Tibial artery (tissue), 4 donors: ENCODE measurements at regions not wholly inside any gene's neighbourhood (a gene's known extent, or its start where the extent isn't known, plus 50 kb on each side); places are given as distances from the start of the nearest gene placed in this dataset.
"Not testable (repeated sequence)": the region's sequence is repeated elsewhere in the genome, so short reads cannot be mapped to it uniquely, and the experiment has no call there.

ENCODE experiments used
- DNase-seq, 2 donors: peaks; one replicate each; pipeline ENCODE4 v3.0.0-alpha.2; 2019
- H3K27ac ChIP-seq, 2 donors: fragments of 200-600 bp; sonication (generic) in 1 of 2; 1 replicate in 1 of 2; 2 replicates in 1 of 2; pipeline ENCODE4 v1.5.1; 2018 to 2019; ENCODE audit warnings: mild to moderate bottlenecking in 1 of 2
- H3K27me3 ChIP-seq, 2 donors: fragments of 200-600 bp; sonication (generic) in 1 of 2; one replicate each; pipeline versions ENCODE4 v1.5.1 to v1.6.0; 2016 to 2019
- H3K36me3 ChIP-seq, 3 donors: fragments of 200-600 bp; sonication (generic) in 2 of 3; one replicate each; pipeline ENCODE4 v1.5.1; 2016 to 2019; ENCODE audit warnings: mild to moderate bottlenecking in 2 of 3
- H3K4me1 ChIP-seq, 4 donors: fragments of 200-600 bp; sonication (generic) in 2 of 4; 1 replicate in 3 of 4; 2 replicates in 1 of 4; pipeline ENCODE4 v1.5.1; 2016 to 2019
- H3K4me3 ChIP-seq, 2 donors: fragments of 200-600 bp; sonication (generic) in 1 of 2; 1 replicate in 1 of 2; 2 replicates in 1 of 2; pipeline ENCODE4 v1.5.1; 2018 to 2019; ENCODE audit warnings: mild to moderate bottlenecking in 2 of 2
- H3K9me3 ChIP-seq, 3 donors: fragments of 200-600 bp; sonication (generic) in 1 of 3; one replicate each; pipeline ENCODE4 v1.5.1; 2016 to 2019
- intact Hi-C: fragments of 100-400 bp; cut with DNase I; formaldehyde crosslinking; loops from one replicate; pipeline ENCODE4 v1.15.0; 2023; ENCODE audit warnings: low total_unique reads
- TF ChIP-seq, protein P1 (sequence below), 2 experiments: fragments of 200-600 bp in 1 of 2; fragments of 450-650 bp in 1 of 2; IDR thresholded peaks; one replicate each; pipeline ENCODE4 v1.5.1; 2017 to 2019; ENCODE audit warnings: antibody characterized with exemption in 2 of 2, mild to moderate bottlenecking in 1 of 2, moderate library complexity in 1 of 2

DNA sequence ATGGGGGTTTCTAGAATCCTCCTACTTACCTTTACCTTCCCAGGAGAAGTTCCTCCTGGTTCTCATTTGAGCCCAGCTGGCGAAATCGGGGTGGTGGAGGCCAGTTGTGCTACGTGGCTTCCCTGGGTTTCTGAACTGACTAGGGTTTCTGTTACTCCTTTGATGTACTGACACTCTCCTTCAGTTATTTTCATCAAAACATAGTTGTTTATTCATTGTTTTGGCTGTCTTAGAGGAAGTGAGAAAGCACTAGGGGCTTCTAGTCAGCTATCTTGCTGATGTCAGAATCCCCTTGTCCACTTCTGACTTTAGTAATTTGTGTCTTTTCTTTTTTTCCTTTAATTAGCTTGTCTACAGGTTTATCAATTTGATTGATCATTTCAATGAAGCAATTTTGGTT lies 332.2 kb upstream of the TANK start:
- Histone ChIP-seq H3K4me1 (no peaks in the 10 kb centered on the region), H3K9me3 (peaks cover 0 to 24% (median 24%) of the 10 kb centered on the region in 3 donors), H3K36me3 (no peaks in the 10 kb centered on the region), H3K4me3 (no peak overlapping the region), H3K27me3 (no peaks in the 10 kb centered on the region), H3K27ac (no peak overlapping the region)
- intact Hi-C loops, result no loop called here
- TF ChIP-seq, protein P1, sequence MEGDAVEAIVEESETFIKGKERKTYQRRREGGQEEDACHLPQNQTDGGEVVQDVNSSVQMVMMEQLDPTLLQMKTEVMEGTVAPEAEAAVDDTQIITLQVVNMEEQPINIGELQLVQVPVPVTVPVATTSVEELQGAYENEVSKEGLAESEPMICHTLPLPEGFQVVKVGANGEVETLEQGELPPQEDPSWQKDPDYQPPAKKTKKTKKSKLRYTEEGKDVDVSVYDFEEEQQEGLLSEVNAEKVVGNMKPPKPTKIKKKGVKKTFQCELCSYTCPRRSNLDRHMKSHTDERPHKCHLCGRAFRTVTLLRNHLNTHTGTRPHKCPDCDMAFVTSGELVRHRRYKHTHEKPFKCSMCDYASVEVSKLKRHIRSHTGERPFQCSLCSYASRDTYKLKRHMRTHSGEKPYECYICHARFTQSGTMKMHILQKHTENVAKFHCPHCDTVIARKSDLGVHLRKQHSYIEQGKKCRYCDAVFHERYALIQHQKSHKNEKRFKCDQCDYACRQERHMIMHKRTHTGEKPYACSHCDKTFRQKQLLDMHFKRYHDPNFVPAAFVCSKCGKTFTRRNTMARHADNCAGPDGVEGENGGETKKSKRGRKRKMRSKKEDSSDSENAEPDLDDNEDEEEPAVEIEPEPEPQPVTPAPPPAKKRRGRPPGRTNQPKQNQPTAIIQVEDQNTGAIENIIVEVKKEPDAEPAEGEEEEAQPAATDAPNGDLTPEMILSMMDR (IDR thresholded peaks at IDR 0.05), result no peak
- no peak for DNase-seq

- H3K27me3 ChIP-seq, DNase-seq, H3K9me3 ChIP-seq, H3K4me1 ChIP-seq, intact Hi-C loops, H3K4me3 ChIP-seq, H3K36me3 ChIP-seq, H3K27ac ChIP-seq: not testable (repeated sequence)
Observed at GRCh38 chr2:160832381-160832780, 327.8 kb upstream of the TANK start.

DNA sequence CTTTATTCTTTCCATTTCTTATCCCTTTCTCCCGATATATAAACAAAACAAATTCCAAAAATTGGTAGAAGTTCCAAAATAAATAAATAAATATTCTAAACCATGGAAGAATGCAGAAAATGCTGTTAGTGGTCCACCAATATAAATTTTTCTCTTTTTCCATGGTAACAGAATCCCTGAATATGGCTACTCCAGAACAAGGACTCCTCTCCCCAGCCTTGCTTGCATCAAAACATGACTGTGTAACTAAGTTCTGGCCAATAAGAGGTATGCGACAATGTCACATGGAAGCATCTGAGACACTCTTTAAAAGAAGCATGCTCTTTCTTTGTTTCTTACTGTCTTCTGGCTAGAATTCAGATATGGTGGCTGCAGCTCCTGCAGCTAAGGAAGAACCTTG lies 325.1 kb upstream of the TANK start:
- no peak overlapping the region for H3K27ac ChIP-seq
- no peaks in the 10 kb centered on the region for H3K27me3 ChIP-seq
- intact Hi-C loops, result no loop called here
- no peak for DNase-seq
- peaks cover 0 to 7% (median 3%) of the 10 kb centered on the region in 4 donors for H3K4me1 ChIP-seq
- no peaks in the 10 kb centered on the region for H3K9me3 ChIP-seq
- no peak overlapping the region for H3K4me3 ChIP-seq
- H3K36me3 ChIP-seq, result no peaks in the 10 kb centered on the region
- TF ChIP-seq, protein P1 (IDR thresholded peaks at IDR 0.05), result no peak

DNA sequence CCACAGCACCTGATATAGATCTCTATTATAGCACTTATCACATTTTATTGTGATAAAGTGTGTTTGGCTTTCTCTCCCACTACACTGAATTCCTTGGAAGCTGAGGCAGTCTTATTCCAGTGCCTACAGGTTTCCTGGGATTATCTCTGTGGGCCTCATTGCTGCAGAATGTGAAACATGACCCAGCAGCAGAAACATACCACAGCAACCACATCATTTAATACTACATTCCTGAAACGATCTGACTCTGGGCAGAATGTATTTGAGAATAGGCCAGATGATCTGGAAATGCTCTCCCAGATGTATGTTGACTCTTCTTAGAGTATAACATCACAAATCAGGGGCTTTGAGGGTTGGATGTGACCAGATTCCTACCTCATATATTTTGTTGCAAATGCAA lies 323.5 kb upstream of the TANK start:
- Histone ChIP-seq H3K4me3 (no peak overlapping the region), H3K27ac (no peak overlapping the region), H3K36me3 (no peaks in the 10 kb centered on the region), H3K27me3 (no peaks in the 10 kb centered on the region), H3K9me3 (no peaks in the 10 kb centered on the region), H3K4me1 (peaks cover 0 to 7% (median 3%) of the 10 kb centered on the region in 4 donors)
- no peak for DNase-seq
- intact Hi-C loops, result no loop called here
- TF ChIP-seq, protein P1 (IDR thresholded peaks at IDR 0.05), result no peak

- Histone ChIP-seq H3K4me1 (peaks cover 0 to 7% (median 3%) of the 10 kb centered on the region in 4 donors), H3K27ac (no peak overlapping the region), H3K27me3 (no peaks in the 10 kb centered on the region), H3K36me3 (no peaks in the 10 kb centered on the region), H3K9me3 (no peaks in the 10 kb centered on the region), H3K4me3 (no peak overlapping the region)
- DNase-seq, result no peak
- TF ChIP-seq, protein P1 (IDR thresholded peaks at IDR 0.05), result no peak
- intact Hi-C loops, result no loop called here
Observed at GRCh38 chr2:160837416-160837815, 322.8 kb upstream of the TANK start.

GRCh38 chr2:160838147-160838546 lies 322.1 kb upstream of the TANK start:
- no peak for DNase-seq
- peaks cover 0 to 3% (median 0%) of the 10 kb centered on the region in 3 donors for H3K9me3 ChIP-seq

More at GRCh38 chr2:160838147-160838546, 322.1 kb upstream of the TANK start:
- H3K27me3 ChIP-seq, result no peaks in the 10 kb centered on the region
- H3K27ac ChIP-seq, result no peak overlapping the region
- TF ChIP-seq, protein P1 (IDR thresholded peaks at IDR 0.05), result no peak
- intact Hi-C loops, result no loop called here
- peaks cover 0 to 7% (median 3%) of the 10 kb centered on the region in 4 donors for H3K4me1 ChIP-seq
- H3K4me3 ChIP-seq, result no peak overlapping the region
- no peaks in the 10 kb centered on the region for H3K36me3 ChIP-seq
